ENCODE measurements at regions not wholly inside any gene's neighbourhood (a gene's known extent, or its start where the extent isn't known, plus 50 kb on each side); places are given as distances from the start of the nearest gene placed in this dataset.

GRCh38 chrX:134711135-134711921 lies 53.1 kb upstream of the PLAC1 start:
- Mint-ChIP-seq H3K4me3 (ENCODE audit: unreplicated experiment) (no peak overlapping the region), H3K9me3 (ENCODE audit: unreplicated experiment) (no peaks in the 10 kb centered on the region), H3K36me3 (ENCODE audit: insufficient read depth, unreplicated experiment) (no peaks in the 10 kb centered on the region), H3K4me1 (ENCODE audit: insufficient read depth, unreplicated experiment) (no peaks in the 10 kb centered on the region), H3K27me3 (ENCODE audit: insufficient read depth, unreplicated experiment) (no peaks in the 10 kb centered on the region), H3K27ac (ENCODE audit: low read depth, unreplicated experiment) (peak overlapping the region; percentile 30)
- CTCF ChIA-PET: no interaction called here
- intact Hi-C loops (cut with micrococcal nuclease): no loop called here
- DNase-seq (ENCODE audit: unreplicated experiment): no peak
- BruUV-seq (replicated peaks): no TSS peak
- TF ChIP-seq CTCF (IDR thresholded peaks at IDR 0.05; ENCODE audit: unreplicated experiment): no peak
- POLR2A ChIA-PET: no interaction called here

All from MCF 10A (cell line).